Fibroblast of lung (primary cell): ENCODE measurements at regions not wholly inside any gene's neighbourhood (a gene's known extent, or its start where the extent isn't known, plus 50 kb on each side); places are given as distances from the start of the nearest gene placed in this dataset.

ENCODE experiments used
- CTCF ChIP-seq, 2 donors: IDR thresholded peaks in 1 of 2; conservative IDR thresholded peaks in 1 of 2; 1 replicate in 1 of 2; 2 replicates in 1 of 2; pipeline ENCODE4 v1.5.1; 2011 to 2012; ENCODE audit warnings: low read length in 2 of 2, control low read depth in 1 of 2, inconsistent platforms in 1 of 2, low read depth in 1 of 2, mild to moderate bottlenecking in 1 of 2
- EZH2 ChIP-seq: IDR thresholded peaks from 2 replicates; pipeline ENCODE4 v1.5.1; 2012; ENCODE audit warnings: low read length, control low read depth, mild to moderate bottlenecking; ENCODE audit errors: missing control alignments

GRCh38 chr6:98471444-98471843 is 362.9 kb upstream of the POU3F2 start:
- TF ChIP-seq CTCF (conservative IDR thresholded peaks at IDR 0.05 in 1 of 2, IDR thresholded peaks at IDR 0.05 in 1 of 2; ENCODE audit: low read depth in 1 of 2, low read length in 2 of 2) (no peak), EZH2 (no peak)
